ENCODE measurements at regions not wholly inside any gene's neighbourhood (a gene's known extent, or its start where the extent isn't known, plus 50 kb on each side); places are given as distances from the start of the nearest gene placed in this dataset.

DNA sequence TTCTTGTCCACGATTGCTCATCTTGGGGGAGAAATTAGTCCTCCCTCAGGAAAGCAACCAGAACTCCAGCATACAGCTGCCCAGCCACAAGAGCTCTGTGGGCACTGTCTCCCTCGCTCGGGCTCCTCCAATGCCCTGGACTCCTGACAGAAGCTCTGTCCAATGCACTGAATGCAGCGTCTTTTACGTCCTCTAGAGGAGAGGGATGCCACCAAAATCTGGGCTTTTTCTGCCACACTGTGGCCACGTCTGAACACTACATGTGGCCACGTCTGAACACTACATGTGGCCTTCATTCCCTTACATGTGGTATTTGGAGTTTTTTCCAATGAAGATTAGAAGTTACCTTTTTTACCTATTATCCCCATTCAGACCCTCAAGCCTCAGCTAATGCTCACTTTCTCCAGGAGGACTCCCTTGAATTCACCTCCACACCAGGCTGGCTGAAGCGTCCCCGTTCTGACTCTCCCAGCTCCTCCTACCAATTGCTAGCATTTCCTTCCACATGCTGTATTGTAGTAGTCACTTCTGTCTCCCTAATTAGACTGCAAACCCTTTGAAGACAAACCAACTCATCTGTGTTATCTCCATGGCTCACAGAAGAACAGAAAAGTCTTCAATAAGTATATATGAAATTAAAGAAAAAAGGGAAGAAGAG, 134.3 kb upstream of the PDE1C start:
- TF ChIP-seq, protein P1, sequence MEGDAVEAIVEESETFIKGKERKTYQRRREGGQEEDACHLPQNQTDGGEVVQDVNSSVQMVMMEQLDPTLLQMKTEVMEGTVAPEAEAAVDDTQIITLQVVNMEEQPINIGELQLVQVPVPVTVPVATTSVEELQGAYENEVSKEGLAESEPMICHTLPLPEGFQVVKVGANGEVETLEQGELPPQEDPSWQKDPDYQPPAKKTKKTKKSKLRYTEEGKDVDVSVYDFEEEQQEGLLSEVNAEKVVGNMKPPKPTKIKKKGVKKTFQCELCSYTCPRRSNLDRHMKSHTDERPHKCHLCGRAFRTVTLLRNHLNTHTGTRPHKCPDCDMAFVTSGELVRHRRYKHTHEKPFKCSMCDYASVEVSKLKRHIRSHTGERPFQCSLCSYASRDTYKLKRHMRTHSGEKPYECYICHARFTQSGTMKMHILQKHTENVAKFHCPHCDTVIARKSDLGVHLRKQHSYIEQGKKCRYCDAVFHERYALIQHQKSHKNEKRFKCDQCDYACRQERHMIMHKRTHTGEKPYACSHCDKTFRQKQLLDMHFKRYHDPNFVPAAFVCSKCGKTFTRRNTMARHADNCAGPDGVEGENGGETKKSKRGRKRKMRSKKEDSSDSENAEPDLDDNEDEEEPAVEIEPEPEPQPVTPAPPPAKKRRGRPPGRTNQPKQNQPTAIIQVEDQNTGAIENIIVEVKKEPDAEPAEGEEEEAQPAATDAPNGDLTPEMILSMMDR (optimal IDR thresholded peaks at IDR 0.05 in 1 of 3, IDR thresholded peaks at IDR 0.05 in 1 of 3, conservative IDR thresholded peaks at IDR 0.05 in 1 of 3; ENCODE audit: extremely low read depth in 1 of 3, insufficient read depth in 2 of 3, low read length in 3 of 3), result peak; percentile 78 to 91 (median 88)
- no peak for TF ChIP-seq EZH2 (IDR thresholded peaks at IDR 0.05; ENCODE audit: low read length)
- Histone ChIP-seq H2AFZ (ENCODE audit: control insufficient read depth, low read length) (peak overlapping the region; percentile 42), H3K27ac (ENCODE audit: control insufficient read depth, insufficient read depth, low read length) (no peak overlapping the region), H4K20me1 (ENCODE audit: control insufficient read depth, extremely low read depth, insufficient read depth, low read length) (no peaks in the 10 kb centered on the region), H3K9me3 (ENCODE audit: control insufficient read depth, low read depth, low read length) (no peaks in the 10 kb centered on the region), H3K27me3 (ENCODE audit: control insufficient read depth, extremely low read depth, insufficient read depth, low read length) (no peaks in the 10 kb centered on the region), H3K79me2 (ENCODE audit: control insufficient read depth, insufficient read depth, low read length) (no peaks in the 10 kb centered on the region), H3K4me2 (ENCODE audit: control insufficient read depth, extremely low read depth, insufficient read depth, low read depth, low read length) (peak overlapping the region; percentile 51), H3K9me1 (ENCODE audit: control insufficient read depth, extremely low read depth, insufficient read depth, low read length) (no peaks in the 10 kb centered on the region), H3K4me1 (ENCODE audit: control insufficient read depth, extremely low read depth, insufficient read depth, low read length) (no peaks in the 10 kb centered on the region), H3K36me3 (ENCODE audit: control insufficient read depth in 2 of 2, extremely low read depth in 1 of 2, insufficient read depth in 2 of 2, low read length in 2 of 2) (no peaks in the 10 kb centered on the region), H3K9ac (ENCODE audit: control insufficient read depth, extremely low read depth, insufficient read depth, low read length) (no peak overlapping the region), H3K4me3 (ENCODE audit: control insufficient read depth in 2 of 3, extremely low read depth in 1 of 3, insufficient read depth in 2 of 3, low read depth in 1 of 3, low read length in 3 of 3) (no peak overlapping the region)
- dilution Hi-C loops (cut with MboI; ENCODE audit: extremely low pct_ligation_motif_present, low sequenced_read_pairs), result no loop called here
- DNase-seq (ENCODE audit: low read depth, low spot score), result peak; percentile 30
- FAIRE-seq, result peak; percentile 86

DNA sequence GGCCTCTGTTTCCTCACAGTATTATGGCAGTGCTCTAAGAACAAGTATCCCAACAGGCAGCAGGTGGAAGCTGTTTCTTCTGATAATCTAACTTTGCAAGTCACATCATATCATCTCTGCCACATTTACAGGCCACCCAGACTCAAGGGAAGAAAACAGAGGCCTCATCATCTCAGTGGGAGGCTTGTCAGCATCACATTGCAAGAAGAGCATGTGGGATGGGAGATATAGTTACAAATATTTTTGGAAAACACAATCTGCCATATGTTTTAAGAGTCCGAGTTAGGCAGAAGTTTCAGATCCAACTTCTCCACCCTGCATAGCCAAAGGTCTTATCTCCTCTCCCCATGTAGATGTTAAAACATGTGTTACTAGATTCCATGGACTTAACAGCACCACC, 130.4 kb upstream of the PDE1C start:
- no peak for FAIRE-seq
- dilution Hi-C loops (cut with MboI; ENCODE audit: extremely low pct_ligation_motif_present, low sequenced_read_pairs), result no loop called here
- no peaks in the 10 kb centered on the region for H3K79me2 ChIP-seq (ENCODE audit: control insufficient read depth, insufficient read depth, low read length)

More for the DNA sequence above, 130.4 kb upstream of the PDE1C start:
- H2AFZ ChIP-seq (ENCODE audit: control insufficient read depth, low read length), result no peak overlapping the region
- no peaks in the 10 kb centered on the region for H4K20me1 ChIP-seq (ENCODE audit: control insufficient read depth, extremely low read depth, insufficient read depth, low read length)
- no peak overlapping the region for H3K27ac ChIP-seq (ENCODE audit: control insufficient read depth, insufficient read depth, low read length)
- no peaks in the 10 kb centered on the region for H3K9me1 ChIP-seq (ENCODE audit: control insufficient read depth, extremely low read depth, insufficient read depth, low read length)
- H3K4me2 ChIP-seq (ENCODE audit: control insufficient read depth, extremely low read depth, insufficient read depth, low read depth, low read length), result no peak overlapping the region
- no peaks in the 10 kb centered on the region for H3K27me3 ChIP-seq (ENCODE audit: control insufficient read depth, extremely low read depth, insufficient read depth, low read length)
- TF ChIP-seq, protein P1 (optimal IDR thresholded peaks at IDR 0.05 in 1 of 3, IDR thresholded peaks at IDR 0.05 in 1 of 3, conservative IDR thresholded peaks at IDR 0.05 in 1 of 3; ENCODE audit: extremely low read depth in 1 of 3, insufficient read depth in 2 of 3, low read length in 3 of 3), result no peak
- no peak for TF ChIP-seq EZH2 (IDR thresholded peaks at IDR 0.05; ENCODE audit: low read length)
- H3K9ac ChIP-seq (ENCODE audit: control insufficient read depth, extremely low read depth, insufficient read depth, low read length), result no peak overlapping the region
- no peak overlapping the region for H3K4me3 ChIP-seq (ENCODE audit: control insufficient read depth in 2 of 3, extremely low read depth in 1 of 3, insufficient read depth in 2 of 3, low read depth in 1 of 3, low read length in 3 of 3)
- H3K36me3 ChIP-seq (ENCODE audit: control insufficient read depth in 2 of 2, extremely low read depth in 1 of 2, insufficient read depth in 2 of 2, low read length in 2 of 2), result no peaks in the 10 kb centered on the region
- DNase-seq (ENCODE audit: low read depth, low spot score), result no peak
- H3K9me3 ChIP-seq (ENCODE audit: control insufficient read depth, low read depth, low read length), result no peaks in the 10 kb centered on the region
- H3K4me1 ChIP-seq (ENCODE audit: control insufficient read depth, extremely low read depth, insufficient read depth, low read length), result no peaks in the 10 kb centered on the region
